ENCODE measurements at regions not wholly inside any gene's neighbourhood (a gene's known extent, or its start where the extent isn't known, plus 50 kb on each side); places are given as distances from the start of the nearest gene placed in this dataset.
"Not testable (repeated sequence)": the region's sequence is repeated elsewhere in the genome, so short reads cannot be mapped to it uniquely, and the experiment has no call there.

DNA sequence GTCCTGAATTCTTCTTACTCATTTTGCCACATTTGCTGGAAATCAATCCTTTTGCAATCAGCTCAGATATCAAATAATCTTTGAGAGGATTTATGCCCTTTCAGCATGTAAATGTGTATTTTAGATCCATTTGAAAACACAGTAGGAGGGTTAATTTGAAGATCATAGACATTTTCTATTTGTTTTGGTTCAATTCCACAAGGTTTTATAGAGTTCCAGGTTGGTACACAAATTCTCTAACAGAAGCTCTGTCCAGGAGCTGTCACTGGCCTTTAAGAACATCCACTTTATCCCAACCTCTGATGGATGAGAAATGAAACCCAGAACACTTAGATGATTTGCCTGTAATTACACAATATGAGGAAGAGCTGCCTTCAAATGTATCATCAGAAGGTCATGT, 157.3 kb upstream of the CHAC2 start:
- TF ChIP-seq, protein P1, sequence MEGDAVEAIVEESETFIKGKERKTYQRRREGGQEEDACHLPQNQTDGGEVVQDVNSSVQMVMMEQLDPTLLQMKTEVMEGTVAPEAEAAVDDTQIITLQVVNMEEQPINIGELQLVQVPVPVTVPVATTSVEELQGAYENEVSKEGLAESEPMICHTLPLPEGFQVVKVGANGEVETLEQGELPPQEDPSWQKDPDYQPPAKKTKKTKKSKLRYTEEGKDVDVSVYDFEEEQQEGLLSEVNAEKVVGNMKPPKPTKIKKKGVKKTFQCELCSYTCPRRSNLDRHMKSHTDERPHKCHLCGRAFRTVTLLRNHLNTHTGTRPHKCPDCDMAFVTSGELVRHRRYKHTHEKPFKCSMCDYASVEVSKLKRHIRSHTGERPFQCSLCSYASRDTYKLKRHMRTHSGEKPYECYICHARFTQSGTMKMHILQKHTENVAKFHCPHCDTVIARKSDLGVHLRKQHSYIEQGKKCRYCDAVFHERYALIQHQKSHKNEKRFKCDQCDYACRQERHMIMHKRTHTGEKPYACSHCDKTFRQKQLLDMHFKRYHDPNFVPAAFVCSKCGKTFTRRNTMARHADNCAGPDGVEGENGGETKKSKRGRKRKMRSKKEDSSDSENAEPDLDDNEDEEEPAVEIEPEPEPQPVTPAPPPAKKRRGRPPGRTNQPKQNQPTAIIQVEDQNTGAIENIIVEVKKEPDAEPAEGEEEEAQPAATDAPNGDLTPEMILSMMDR (IDR thresholded peaks at IDR 0.05): no peak

DNA sequence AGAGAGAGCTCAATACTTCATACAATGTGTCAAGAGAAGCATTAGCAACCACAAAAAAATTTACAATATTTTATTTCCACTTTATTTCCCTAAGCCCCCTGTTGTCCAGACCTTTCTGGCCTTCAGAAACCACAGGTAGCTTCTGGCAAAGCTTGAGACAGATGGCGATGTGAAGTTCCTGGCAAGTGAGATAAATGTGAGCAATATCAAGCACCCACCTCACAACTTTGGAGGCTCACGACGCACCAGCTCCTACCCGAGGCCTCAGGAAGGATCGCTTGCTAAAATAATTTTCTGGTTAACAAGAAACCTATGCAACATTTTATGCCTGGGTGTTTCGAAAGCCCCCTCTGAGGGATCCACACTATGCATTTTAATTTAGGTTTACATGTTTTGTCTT, 158.1 kb upstream of the CHAC2 start:
- TF ChIP-seq, protein P1 (IDR thresholded peaks at IDR 0.05): no peak
- DNase-seq (ENCODE audit: low spot score): no peak
- Histone ChIP-seq H3K27ac (no peak overlapping the region), H3K4me3 (no peak overlapping the region)

More for the DNA sequence above, 157.3 kb upstream of the CHAC2 start:
- DNase-seq (ENCODE audit: low spot score): no peak
- no peak overlapping the region for H3K4me3 ChIP-seq
- no peak overlapping the region for H3K27ac ChIP-seq

DNA sequence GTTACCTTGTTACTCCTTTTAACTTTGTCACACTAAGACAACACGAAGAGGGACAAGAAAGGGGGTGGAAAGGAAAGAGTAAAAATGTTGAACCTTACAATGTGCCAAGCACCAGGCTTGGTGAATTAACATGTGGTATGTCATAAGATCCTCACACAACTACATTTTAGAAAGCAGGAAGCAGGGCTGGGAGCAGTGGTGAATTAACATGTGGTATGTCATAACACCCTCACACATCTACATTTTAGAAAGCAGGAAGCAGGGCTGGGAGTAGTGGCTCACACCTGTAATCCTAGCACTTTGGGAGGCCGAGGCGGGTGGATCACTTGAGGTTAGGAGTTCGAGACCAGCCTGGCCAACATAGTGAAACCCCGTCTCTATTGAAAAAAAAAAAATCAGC, 159.3 kb upstream of the CHAC2 start:
- no peak overlapping the region for H3K4me3 ChIP-seq
- no peak overlapping the region for H3K27ac ChIP-seq
- TF ChIP-seq, protein P1 (IDR thresholded peaks at IDR 0.05): no peak
- DNase-seq (ENCODE audit: low spot score): no peak

DNA sequence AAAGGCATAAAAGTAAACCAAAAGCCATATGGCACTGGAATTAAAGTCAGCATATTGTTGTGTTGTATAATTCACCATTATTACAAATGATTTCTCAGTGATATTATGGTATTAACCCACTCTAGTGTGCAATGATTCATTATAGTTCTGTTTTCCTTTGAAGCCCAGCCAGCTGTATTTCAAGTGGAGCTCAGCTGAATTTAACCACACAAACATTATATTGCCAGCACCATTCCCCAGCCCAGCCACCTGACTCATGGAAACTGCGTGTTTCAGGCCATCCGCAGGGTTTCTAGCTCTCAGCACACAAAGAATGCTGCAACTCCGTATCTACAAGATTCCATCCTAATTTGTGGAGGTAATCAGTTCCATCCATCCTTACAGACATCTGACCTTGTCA, 166.8 kb upstream of the CHAC2 start:
- TF ChIP-seq, protein P1 (IDR thresholded peaks at IDR 0.05): no peak
- no peak for DNase-seq (ENCODE audit: low spot score)
- Histone ChIP-seq H3K4me3 (no peak overlapping the region), H3K27ac (no peak overlapping the region)

DNA sequence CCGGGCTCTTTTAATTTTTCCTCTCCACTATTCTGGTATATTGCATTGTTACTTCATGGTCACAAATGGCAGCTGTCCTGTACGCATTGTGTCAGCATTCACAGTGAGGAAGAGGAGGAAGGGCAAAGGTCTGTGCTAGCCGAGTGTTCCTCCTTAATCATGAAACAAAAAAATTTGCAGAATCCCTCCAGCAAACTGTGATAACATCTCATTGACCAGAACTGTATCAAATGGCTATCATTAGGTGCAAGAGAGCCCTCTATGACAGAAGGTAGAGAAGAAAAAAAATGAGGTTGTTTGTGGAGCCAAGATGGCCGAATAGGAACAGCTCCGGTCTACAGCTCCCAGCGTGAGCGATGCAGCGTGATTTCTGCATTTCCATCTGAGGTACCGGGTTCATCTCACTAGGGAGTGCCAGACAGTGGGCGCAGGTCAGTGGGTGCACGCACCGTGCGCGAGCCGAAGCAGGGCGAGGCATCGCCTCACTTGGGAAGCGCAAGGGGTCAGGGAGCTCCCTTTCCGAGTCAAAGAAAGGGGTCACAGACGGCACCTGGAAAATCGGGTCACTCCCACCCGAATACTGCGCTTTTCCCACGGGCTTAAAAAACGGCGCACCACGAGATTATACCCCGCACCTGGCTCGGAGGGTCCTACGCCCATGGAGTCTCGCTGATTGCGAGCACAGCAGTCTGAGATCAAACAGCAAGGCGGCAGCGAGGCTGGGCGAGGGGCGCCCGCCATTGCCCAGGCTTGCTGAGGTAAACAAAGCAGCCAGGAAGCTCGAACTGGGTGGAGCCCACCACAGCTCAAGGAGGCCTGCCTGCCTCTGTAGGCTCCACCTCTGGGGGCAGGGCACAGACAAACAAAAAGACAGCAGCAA, 180.6 kb upstream of the CHAC2 start:
- not testable (repeated sequence) for H3K27ac ChIP-seq; DNase-seq (ENCODE audit: low spot score); H3K4me3 ChIP-seq

DNA sequence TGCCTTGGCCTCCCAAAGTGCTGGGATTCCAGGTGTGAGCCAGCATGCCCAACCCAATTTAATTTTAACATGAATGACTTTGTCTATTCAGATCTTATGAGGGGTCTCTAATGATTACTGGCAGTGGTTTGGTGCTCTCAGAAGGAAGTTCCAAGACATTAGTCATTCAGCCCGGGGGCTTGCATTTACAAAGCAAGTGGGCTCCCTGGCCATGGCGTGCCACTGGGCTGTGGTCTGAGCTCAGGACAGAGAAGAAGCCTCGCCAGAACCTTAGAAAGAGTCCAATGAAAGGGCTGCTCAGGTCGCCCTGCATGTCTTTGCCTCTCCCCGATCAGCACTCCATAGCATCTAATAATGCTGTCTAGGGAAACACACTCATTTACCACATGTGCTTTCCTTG, 182.6 kb upstream of the CHAC2 start:
- Histone ChIP-seq H3K4me3 (no peak overlapping the region), H3K27ac (no peak overlapping the region)
- TF ChIP-seq, protein P1 (IDR thresholded peaks at IDR 0.05): no peak
- DNase-seq (ENCODE audit: low spot score): no peak

DNA sequence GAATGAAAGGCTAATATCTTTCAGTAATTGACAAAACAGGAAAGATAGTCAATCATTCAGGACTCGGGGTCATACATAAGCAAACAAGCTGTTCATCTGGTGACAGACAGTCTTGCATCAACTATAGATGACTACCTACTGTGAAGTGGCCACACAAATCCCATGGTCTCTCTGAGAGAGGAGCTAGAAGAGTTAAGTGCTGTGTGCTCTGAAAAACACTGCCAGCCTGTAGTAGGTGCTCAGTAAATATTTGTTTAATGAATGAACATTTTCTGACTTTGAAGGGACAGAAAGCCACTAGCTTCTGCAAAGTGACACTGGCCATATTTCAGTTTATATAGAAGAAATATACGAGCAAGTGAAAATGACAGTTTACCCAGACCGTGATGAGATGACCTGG, 184.0 kb upstream of the CHAC2 start:
- TF ChIP-seq, protein P1 (IDR thresholded peaks at IDR 0.05): no peak
- no peak for DNase-seq (ENCODE audit: low spot score)
- Histone ChIP-seq H3K4me3 (no peak overlapping the region), H3K27ac (no peak overlapping the region)
